ENCODE measurements at regions not wholly inside any gene's neighbourhood (a gene's known extent, or its start where the extent isn't known, plus 50 kb on each side); places are given as distances from the start of the nearest gene placed in this dataset.

DNA sequence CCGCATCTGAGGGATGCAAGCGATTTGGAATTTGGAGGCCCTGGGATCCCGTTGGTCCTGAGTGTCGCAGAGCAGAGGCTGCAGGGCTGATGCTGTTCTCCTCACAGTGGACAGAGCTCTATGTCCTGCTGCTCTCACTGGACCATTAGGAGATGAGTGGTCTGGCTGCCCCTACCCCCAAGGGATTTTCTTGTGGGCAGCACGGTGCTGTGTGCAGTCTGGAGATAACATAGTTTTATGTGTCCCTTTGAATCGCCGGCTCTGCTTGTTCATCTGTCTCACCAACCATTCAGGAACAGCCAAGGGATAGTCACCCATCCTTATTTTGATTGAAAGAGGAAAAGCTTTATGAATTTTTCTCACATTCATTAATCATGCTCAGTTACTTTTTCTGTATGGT lies 49.9 kb downstream of the CHRM3 start:
- peaks cover 0 to 9% (median 0%) of the 10 kb centered on the region in 3 donors for H3K4me1 ChIP-seq
- no peaks in the 10 kb centered on the region for H3K27me3 ChIP-seq
- intact Hi-C loops (cut with DNase I), result no loop called here
- H3K4me3 ChIP-seq, result no peak overlapping the region
- H3K36me3 ChIP-seq, result no peaks in the 10 kb centered on the region
- TF ChIP-seq, protein P1, sequence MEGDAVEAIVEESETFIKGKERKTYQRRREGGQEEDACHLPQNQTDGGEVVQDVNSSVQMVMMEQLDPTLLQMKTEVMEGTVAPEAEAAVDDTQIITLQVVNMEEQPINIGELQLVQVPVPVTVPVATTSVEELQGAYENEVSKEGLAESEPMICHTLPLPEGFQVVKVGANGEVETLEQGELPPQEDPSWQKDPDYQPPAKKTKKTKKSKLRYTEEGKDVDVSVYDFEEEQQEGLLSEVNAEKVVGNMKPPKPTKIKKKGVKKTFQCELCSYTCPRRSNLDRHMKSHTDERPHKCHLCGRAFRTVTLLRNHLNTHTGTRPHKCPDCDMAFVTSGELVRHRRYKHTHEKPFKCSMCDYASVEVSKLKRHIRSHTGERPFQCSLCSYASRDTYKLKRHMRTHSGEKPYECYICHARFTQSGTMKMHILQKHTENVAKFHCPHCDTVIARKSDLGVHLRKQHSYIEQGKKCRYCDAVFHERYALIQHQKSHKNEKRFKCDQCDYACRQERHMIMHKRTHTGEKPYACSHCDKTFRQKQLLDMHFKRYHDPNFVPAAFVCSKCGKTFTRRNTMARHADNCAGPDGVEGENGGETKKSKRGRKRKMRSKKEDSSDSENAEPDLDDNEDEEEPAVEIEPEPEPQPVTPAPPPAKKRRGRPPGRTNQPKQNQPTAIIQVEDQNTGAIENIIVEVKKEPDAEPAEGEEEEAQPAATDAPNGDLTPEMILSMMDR (IDR thresholded peaks at IDR 0.05), result no peak
- no peak for TF ChIP-seq POLR2A (IDR thresholded peaks at IDR 0.05)
- H3K9me3 ChIP-seq, result no peaks in the 10 kb centered on the region
- DNase-seq, result no peak
- H3K27ac ChIP-seq, result no peak overlapping the region
- WGBS, 2 donors, result 89 to 100% methylated on average over 6 to 7 of the region's 7 CpGs

DNA sequence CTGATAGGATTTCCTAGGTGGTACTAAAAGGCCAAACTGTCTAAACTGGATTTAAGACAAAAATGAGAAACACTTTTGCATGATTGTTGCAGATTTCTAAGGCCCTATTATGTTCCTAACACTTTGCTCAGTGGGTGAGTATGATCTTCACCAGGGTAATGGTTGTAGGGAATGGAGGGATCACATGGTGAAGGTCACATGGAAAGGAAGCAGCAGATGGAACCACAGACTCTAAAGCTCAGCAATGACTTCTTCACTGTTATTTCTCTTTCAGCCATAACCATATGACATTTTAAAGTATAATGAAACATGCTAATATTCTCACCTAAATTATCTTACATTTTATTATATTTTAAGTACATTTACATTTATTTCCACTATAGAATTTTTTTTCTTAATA lies 51.5 kb downstream of the CHRM3 start:
- TF ChIP-seq, protein P1 (IDR thresholded peaks at IDR 0.05), result no peak
- TF ChIP-seq POLR2A (IDR thresholded peaks at IDR 0.05), result no peak
- Histone ChIP-seq H3K4me3 (no peak overlapping the region), H3K36me3 (no peaks in the 10 kb centered on the region), H3K27ac (no peak overlapping the region), H3K27me3 (no peaks in the 10 kb centered on the region), H3K4me1 (peaks cover 0 to 9% (median 0%) of the 10 kb centered on the region in 3 donors), H3K9me3 (no peaks in the 10 kb centered on the region)
- intact Hi-C loops (cut with DNase I), result no loop called here
- no peak for DNase-seq

DNA sequence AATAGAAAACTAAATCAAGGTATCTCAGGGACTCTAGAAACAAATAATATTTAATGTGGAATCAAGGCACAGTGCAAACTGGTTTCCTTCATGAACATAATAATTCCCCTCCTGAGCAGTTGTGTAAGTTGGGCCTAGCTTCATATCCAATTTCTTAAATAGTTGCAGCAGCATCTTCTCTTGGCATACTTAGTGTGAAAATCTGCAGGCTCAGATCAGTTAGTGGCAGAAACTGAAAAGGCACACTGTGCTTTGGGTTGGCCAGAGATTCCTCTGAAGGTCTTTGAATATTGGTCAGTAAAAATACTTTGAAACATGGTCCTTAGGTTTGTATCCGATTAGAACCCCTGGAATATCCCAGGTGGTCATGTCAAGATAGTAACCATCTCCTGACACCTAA lies 52.5 kb downstream of the CHRM3 start:
- intact Hi-C loops (cut with DNase I), result no loop called here
- H3K9me3 ChIP-seq, result no peaks in the 10 kb centered on the region
- WGBS, 2 donors, result 100% methylated on average over 1 of the region's 1 CpG
- TF ChIP-seq POLR2A (IDR thresholded peaks at IDR 0.05), result no peak
- TF ChIP-seq, protein P1 (IDR thresholded peaks at IDR 0.05), result no peak
- no peak for DNase-seq
- H3K4me3 ChIP-seq, result no peak overlapping the region
- no peak overlapping the region for H3K27ac ChIP-seq
- H3K27me3 ChIP-seq, result no peaks in the 10 kb centered on the region
- H3K36me3 ChIP-seq, result no peaks in the 10 kb centered on the region
- H3K4me1 ChIP-seq, result peaks cover 0 to 8% (median 0%) of the 10 kb centered on the region in 3 donors

DNA sequence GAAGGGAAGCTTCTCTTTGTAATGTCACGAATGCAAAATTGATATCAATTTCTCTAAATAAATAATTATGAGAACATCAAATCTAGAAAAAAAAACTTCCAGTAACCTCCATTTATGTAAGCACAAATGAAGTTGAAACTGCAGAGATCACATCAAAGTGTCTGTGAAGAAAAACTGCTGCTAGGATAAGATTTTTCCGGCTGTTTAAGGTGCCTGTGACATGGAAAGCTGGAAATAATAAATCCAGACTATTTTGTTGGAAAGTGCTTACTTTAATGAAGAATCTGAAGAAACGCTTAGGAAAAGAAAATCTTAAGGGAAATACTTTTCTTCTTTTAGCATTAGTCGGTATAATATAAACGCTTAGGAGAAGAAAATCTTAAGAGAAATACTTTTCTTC lies 57.0 kb downstream of the CHRM3 start:
- no peaks in the 10 kb centered on the region for H3K36me3 ChIP-seq
- intact Hi-C loops (cut with DNase I), result no loop called here
- no peaks in the 10 kb centered on the region for H3K27me3 ChIP-seq
- no peak overlapping the region for H3K27ac ChIP-seq
- H3K4me3 ChIP-seq, result no peak overlapping the region
- no peak for DNase-seq
- H3K9me3 ChIP-seq, result no peaks in the 10 kb centered on the region
- H3K4me1 ChIP-seq, result no peaks in the 10 kb centered on the region
- TF ChIP-seq, protein P1 (IDR thresholded peaks at IDR 0.05), result no peak
- TF ChIP-seq POLR2A (IDR thresholded peaks at IDR 0.05), result no peak
- WGBS, 2 donors, result 67 to 71% methylated on average over 5 of the region's 5 CpGs

DNA sequence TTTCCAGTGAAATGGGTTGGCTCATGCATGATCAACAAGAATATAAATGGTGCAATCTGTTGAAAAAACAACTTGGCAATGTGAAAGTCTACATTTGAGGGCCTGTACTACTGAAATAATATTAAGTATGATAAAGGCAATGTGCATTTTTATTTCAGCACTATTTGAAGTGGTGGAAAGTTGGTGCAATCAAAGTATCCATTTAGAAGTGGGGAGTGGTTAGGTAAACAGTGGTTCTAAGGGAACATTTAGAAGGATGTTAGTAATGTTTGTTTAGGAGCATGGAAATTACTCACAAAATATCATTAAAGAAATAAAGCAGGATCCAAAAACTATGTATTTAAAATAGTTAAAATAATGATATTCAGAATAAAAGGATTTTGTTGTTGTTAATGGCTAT lies 60.2 kb downstream of the CHRM3 start:
- Histone ChIP-seq H3K9me3 (no peaks in the 10 kb centered on the region), H3K36me3 (no peaks in the 10 kb centered on the region), H3K27me3 (no peaks in the 10 kb centered on the region), H3K4me3 (no peak overlapping the region), H3K27ac (no peak overlapping the region), H3K4me1 (no peaks in the 10 kb centered on the region)
- DNase-seq, result no peak
- intact Hi-C loops (cut with DNase I), result no loop called here
- TF ChIP-seq, protein P1 (IDR thresholded peaks at IDR 0.05), result no peak
- no peak for TF ChIP-seq POLR2A (IDR thresholded peaks at IDR 0.05)

All from esophagus squamous epithelium (tissue), 5 donors.